ENCODE measurements at regions not wholly inside any gene's neighbourhood (a gene's known extent, or its start where the extent isn't known, plus 50 kb on each side); places are given as distances from the start of the nearest gene placed in this dataset.

- DNase-seq (no peak), ATAC-seq (ENCODE audit: low FRiP score in 2 of 2) (no peak)
- TF ChIP-seq POLR2AphosphoS5 (IDR thresholded peaks at IDR 0.05) (no peak), CTCF (IDR thresholded peaks at IDR 0.05) (no peak), POLR2A (IDR thresholded peaks at IDR 0.05) (no peak), EP300 (IDR thresholded peaks at IDR 0.05) (no peak)
- H3K27ac ChIP-seq = no peak overlapping the region
- no peaks in the 10 kb centered on the region for H3K36me3 ChIP-seq
- no peak overlapping the region for H3K4me3 ChIP-seq
- H3K4me1 ChIP-seq = no peaks in the 10 kb centered on the region
- H3K27me3 ChIP-seq = no peaks in the 10 kb centered on the region
- H3K9me3 ChIP-seq = no peaks in the 10 kb centered on the region
Observed at GRCh38 chr14:82595466-82595865, 1061.8 kb upstream of the SEL1L start.

GRCh38 chr14:82602794-82603193, 1069.1 kb upstream of the SEL1L start:
- Histone ChIP-seq H3K27ac (no peak overlapping the region), H3K4me1 (no peaks in the 10 kb centered on the region), H3K9me3 (no peaks in the 10 kb centered on the region), H3K36me3 (no peaks in the 10 kb centered on the region), H3K27me3 (no peaks in the 10 kb centered on the region), H3K4me3 (no peak overlapping the region)
- ATAC-seq (ENCODE audit: low FRiP score in 2 of 2) (no peak), DNase-seq (no peak)
- TF ChIP-seq CTCF (IDR thresholded peaks at IDR 0.05) (no peak), POLR2AphosphoS5 (IDR thresholded peaks at IDR 0.05) (no peak), EP300 (IDR thresholded peaks at IDR 0.05) (no peak), POLR2A (IDR thresholded peaks at IDR 0.05) (no peak)
- WGBS, 2 donors = 76 to 80% methylated on average over 1 of the region's 1 CpG

- Histone ChIP-seq H3K36me3 (no peaks in the 10 kb centered on the region), H3K9me3 (no peaks in the 10 kb centered on the region), H3K27me3 (no peaks in the 10 kb centered on the region), H3K27ac (no peak overlapping the region), H3K4me1 (no peaks in the 10 kb centered on the region), H3K4me3 (no peak overlapping the region)
- no peak for DNase-seq
- TF ChIP-seq EP300 (IDR thresholded peaks at IDR 0.05) (no peak), POLR2AphosphoS5 (IDR thresholded peaks at IDR 0.05) (no peak), POLR2A (IDR thresholded peaks at IDR 0.05) (no peak), CTCF (IDR thresholded peaks at IDR 0.05) (no peak)
- ATAC-seq (ENCODE audit: low FRiP score in 2 of 2) = no peak
Observed at GRCh38 chr14:82604819-82605218, 1071.2 kb upstream of the SEL1L start.

GRCh38 chr14:82621881-82622450, 1088.3 kb upstream of the SEL1L start:
- whole genome bisulfite sequencing, 2 donors = 82 to 91% methylated on average over 9 of the region's 9 CpGs
- Histone ChIP-seq H3K4me3 (no peak overlapping the region), H3K4me1 (no peaks in the 10 kb centered on the region), H3K36me3 (no peaks in the 10 kb centered on the region), H3K27ac (no peak overlapping the region), H3K9me3 (no peaks in the 10 kb centered on the region), H3K27me3 (no peaks in the 10 kb centered on the region)
- DNase-seq (no peak), ATAC-seq (ENCODE audit: low FRiP score in 2 of 2) (no peak)
- TF ChIP-seq EP300 (IDR thresholded peaks at IDR 0.05) (no peak), CTCF (IDR thresholded peaks at IDR 0.05) (no peak), POLR2AphosphoS5 (IDR thresholded peaks at IDR 0.05) (no peak), POLR2A (IDR thresholded peaks at IDR 0.05) (no peak)

Measured in upper lobe of left lung (tissue), 6 donors.